Glutamatergic neuron (in vitro differentiated cells): ENCODE measurements at regions not wholly inside any gene's neighbourhood (a gene's known extent, or its start where the extent isn't known, plus 50 kb on each side); places are given as distances from the start of the nearest gene placed in this dataset.
A peak's percentile ranks its signal among the peaks of the same experiment; 100 is the strongest.

Experiments used
- DNase-seq: peaks from one replicate; pipeline ENCODE4 v3.0.0; 2022
- H3K27ac Mint-ChIP-seq: one replicate; pipeline ENCODE4 v1.8.0; 2020; ENCODE audit warnings: mild to moderate bottlenecking, mixed read lengths, inconsistent platforms; ENCODE audit not compliant: unreplicated experiment
- H3K27me3 Mint-ChIP-seq: one replicate; pipeline ENCODE4 v1.8.0; 2020; ENCODE audit warnings: mild to moderate bottlenecking, moderate library complexity, mixed read lengths, inconsistent platforms; ENCODE audit not compliant: unreplicated experiment
- H3K36me3 Mint-ChIP-seq: one replicate; pipeline ENCODE4 v1.8.0; 2020; ENCODE audit warnings: mild to moderate bottlenecking, mixed read lengths, inconsistent platforms; ENCODE audit not compliant: unreplicated experiment
- H3K4me1 Mint-ChIP-seq: one replicate; pipeline ENCODE4 v1.8.0; 2020; ENCODE audit warnings: mild to moderate bottlenecking, low read depth, mixed read lengths, inconsistent platforms; ENCODE audit not compliant: unreplicated experiment
- H3K4me3 Mint-ChIP-seq: one replicate; pipeline ENCODE4 v1.8.0; 2020; ENCODE audit warnings: mild to moderate bottlenecking, mixed read lengths, inconsistent platforms; ENCODE audit not compliant: unreplicated experiment
- H3K9me3 Mint-ChIP-seq: one replicate; pipeline ENCODE4 v1.8.0; 2020; ENCODE audit warnings: mild to moderate bottlenecking, moderate library complexity, mixed read lengths, inconsistent platforms; ENCODE audit not compliant: unreplicated experiment
- TF ChIP-seq, protein P1 (sequence below): fragments of 200-600 bp; sonication (generic); IDR thresholded peaks from one replicate; pipeline ENCODE4 v1.5.0; 2021; ENCODE audit not compliant: partially characterized antibody, unreplicated experiment

DNA sequence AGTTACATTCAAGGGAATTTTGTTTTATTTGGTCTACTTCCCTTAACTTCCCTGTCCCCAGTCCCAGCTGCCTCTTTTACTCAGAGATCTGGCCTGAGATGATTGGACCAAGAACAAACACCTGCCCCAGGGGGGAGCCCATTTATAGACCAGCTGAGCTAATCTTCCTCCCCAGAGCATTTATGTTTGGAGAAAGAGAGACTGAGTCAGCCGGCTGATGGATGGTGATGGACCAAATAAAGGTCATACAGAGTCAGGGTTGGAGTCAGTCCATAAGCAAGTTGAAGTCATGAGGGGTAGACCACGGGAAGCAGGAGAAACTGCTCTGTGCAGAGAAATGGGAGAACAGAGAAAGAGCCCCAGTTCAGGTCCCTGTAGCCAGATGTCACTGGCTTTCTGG, 77.7 kb downstream of the TMEM174 start:
- Mint-ChIP-seq H3K4me1 (no peaks in the 10 kb centered on the region), H3K4me3 (no peak overlapping the region), H3K36me3 (no peaks in the 10 kb centered on the region), H3K27ac (no peak overlapping the region), H3K27me3 (peaks cover 2% of the 10 kb centered on the region), H3K9me3 (peaks cover 2% of the 10 kb centered on the region)
- TF ChIP-seq, protein P1, sequence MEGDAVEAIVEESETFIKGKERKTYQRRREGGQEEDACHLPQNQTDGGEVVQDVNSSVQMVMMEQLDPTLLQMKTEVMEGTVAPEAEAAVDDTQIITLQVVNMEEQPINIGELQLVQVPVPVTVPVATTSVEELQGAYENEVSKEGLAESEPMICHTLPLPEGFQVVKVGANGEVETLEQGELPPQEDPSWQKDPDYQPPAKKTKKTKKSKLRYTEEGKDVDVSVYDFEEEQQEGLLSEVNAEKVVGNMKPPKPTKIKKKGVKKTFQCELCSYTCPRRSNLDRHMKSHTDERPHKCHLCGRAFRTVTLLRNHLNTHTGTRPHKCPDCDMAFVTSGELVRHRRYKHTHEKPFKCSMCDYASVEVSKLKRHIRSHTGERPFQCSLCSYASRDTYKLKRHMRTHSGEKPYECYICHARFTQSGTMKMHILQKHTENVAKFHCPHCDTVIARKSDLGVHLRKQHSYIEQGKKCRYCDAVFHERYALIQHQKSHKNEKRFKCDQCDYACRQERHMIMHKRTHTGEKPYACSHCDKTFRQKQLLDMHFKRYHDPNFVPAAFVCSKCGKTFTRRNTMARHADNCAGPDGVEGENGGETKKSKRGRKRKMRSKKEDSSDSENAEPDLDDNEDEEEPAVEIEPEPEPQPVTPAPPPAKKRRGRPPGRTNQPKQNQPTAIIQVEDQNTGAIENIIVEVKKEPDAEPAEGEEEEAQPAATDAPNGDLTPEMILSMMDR, result no peak
- no peak for DNase-seq

DNA sequence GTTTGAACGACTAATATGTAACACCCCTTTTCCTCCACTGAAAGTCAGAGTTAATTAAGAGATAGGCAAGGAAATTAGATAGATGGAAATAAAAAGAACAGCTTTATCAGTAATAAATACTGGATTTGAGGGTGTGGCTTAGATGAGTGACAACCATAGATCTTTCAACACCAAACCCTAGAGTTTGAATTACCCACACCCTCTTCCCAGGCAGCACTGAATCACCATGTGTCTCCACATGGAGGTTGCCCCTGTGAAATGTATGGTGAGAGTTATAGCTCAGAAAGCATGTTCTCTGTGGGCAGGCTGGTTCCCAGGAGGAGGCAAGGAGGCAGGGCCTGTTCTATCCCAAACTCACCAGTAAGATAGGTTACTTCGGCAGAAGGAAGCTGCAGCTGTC, 69.7 kb downstream of the TMEM174 start:
- Mint-ChIP-seq H3K4me1 (no peaks in the 10 kb centered on the region), H3K9me3 (no peaks in the 10 kb centered on the region), H3K27ac (no peak overlapping the region), H3K27me3 (no peaks in the 10 kb centered on the region), H3K4me3 (no peak overlapping the region), H3K36me3 (no peaks in the 10 kb centered on the region)
- DNase-seq, result no peak
- TF ChIP-seq, protein P1, result no peak

DNA sequence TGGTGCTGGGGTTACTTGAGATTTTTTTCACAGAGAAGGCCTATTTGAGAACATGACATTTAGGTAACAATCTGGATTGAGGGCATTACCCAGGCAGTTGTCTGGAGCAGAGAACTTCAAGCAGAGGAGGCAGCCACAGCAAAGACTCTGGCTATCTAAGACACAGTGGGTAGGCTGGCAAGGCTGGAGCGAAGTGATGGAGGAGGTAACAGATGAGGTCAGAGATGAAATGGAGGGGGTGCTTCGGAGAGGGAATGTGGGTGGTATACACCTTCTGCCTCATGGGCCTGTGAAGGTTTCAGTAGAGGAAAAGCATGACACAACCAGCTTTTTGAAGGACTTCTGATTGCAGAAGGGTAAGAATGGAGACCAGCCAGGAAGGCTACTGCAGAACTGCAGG, 65.9 kb downstream of the TMEM174 start:
- TF ChIP-seq, protein P1, result no peak
- no peaks in the 10 kb centered on the region for H3K9me3 Mint-ChIP-seq
- no peaks in the 10 kb centered on the region for H3K4me1 Mint-ChIP-seq
- no peaks in the 10 kb centered on the region for H3K36me3 Mint-ChIP-seq
- no peak for DNase-seq
- H3K4me3 Mint-ChIP-seq, result no peak overlapping the region
- H3K27ac Mint-ChIP-seq, result no peak overlapping the region
- no peaks in the 10 kb centered on the region for H3K27me3 Mint-ChIP-seq

DNA sequence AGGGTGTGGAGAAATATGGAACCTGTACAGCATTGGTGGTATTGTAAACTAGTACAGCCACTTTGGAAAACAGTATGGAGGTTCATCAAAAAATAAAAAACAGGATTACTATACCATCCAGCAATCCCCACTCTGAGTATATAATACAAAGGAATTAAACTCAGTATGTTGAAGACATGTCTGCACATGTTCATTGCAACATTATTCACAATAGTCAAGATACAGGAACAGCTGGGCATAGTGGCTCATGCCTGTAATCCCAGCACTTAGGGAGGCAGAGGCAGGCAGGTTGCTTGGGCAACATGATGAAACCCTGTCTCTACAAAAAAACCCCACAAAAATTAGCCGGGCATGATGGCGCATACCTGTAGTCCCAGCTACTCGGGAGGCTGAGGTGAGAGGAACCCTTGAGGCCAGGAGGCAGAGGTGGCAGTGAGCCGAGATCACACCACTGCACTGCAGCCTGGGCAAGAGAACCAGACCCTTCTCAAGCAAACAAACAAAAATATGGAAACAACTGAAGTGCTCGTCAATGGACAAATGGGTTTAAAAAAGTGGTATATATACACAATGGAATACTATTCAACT, 63.6 kb downstream of the TMEM174 start:
- Mint-ChIP-seq H3K4me1 (peaks cover 8% of the 10 kb centered on the region), H3K36me3 (no peaks in the 10 kb centered on the region), H3K9me3 (no peaks in the 10 kb centered on the region), H3K4me3 (no peak overlapping the region), H3K27ac (no peak overlapping the region), H3K27me3 (no peaks in the 10 kb centered on the region)
- no peak for DNase-seq
- TF ChIP-seq, protein P1, result no peak

DNA sequence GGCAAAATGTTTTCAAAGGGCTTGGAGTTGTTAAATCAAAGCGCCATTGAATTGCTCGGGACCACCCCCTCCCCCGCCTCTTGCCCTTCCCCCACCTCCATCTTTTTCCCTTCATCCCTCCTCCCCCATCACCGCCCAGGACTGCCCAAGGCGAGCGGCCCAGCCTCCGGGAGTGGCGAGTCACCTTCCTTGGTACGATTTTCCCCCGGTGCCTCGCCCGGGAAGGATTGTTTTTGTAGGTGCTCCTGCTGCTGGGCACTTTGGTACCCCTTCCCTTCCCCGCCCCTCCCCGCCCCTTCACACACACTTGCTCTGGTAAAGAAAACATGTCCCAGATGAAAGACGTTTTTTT, 61.2 kb downstream of the TMEM174 start:
- peaks cover 8% of the 10 kb centered on the region for H3K4me1 Mint-ChIP-seq
- TF ChIP-seq, protein P1, result no peak
- DNase-seq, result peak; percentile 45
- no peaks in the 10 kb centered on the region for H3K36me3 Mint-ChIP-seq
- no peak overlapping the region for H3K27ac Mint-ChIP-seq
- peak overlapping the region; percentile 74 for H3K4me3 Mint-ChIP-seq
- H3K27me3 Mint-ChIP-seq, result peaks cover 9% of the 10 kb centered on the region
- no peaks in the 10 kb centered on the region for H3K9me3 Mint-ChIP-seq
